Activated B cell treated with CpG ODN at 0.5 μM for 24 hours (primary cell): ENCODE measurements at regions not wholly inside any gene's neighbourhood (a gene's known extent, or its start where the extent isn't known, plus 50 kb on each side); places are given as distances from the start of the nearest gene placed in this dataset.

Experiments
- ATAC-seq: fragments of 200-7000 bp; cut with Tn5 transposase; one replicate; pipeline ENCODE4 v1.10.0; 2021; ENCODE audit warnings: low read depth, mild to moderate bottlenecking, moderate library complexity
- CTCF ChIA-PET: fragments of 350-600 bp; sonication (Branson Sonifier 250); formaldehyde crosslinking; loops from one replicate; lab custom pipeline; 2021; ENCODE audit warnings: antibody characterized with exemption; lab: Charles Lee
- POLR2A ChIA-PET: fragments of 350-600 bp; sonication (Branson Sonifier 250); formaldehyde crosslinking; loops from one replicate; lab custom pipeline; 2021; ENCODE audit warnings: antibody characterized with exemption; lab: Charles Lee
- DNase-seq: peaks from one replicate; pipeline ENCODE4 v3.0.0; 2022
- H3K27ac Mint-ChIP-seq: one replicate; pipeline ENCODE4 v1.8.0; 2020; ENCODE audit warnings: mixed read lengths
- H3K27me3 Mint-ChIP-seq: one replicate; pipeline ENCODE4 v1.8.0; 2021; ENCODE audit warnings: mixed read lengths
- H3K36me3 Mint-ChIP-seq: one replicate; pipeline ENCODE4 v1.8.0; 2021; ENCODE audit warnings: low read depth, mixed read lengths
- H3K4me1 Mint-ChIP-seq: one replicate; pipeline ENCODE4 v1.8.0; 2021; ENCODE audit warnings: mixed read lengths
- H3K4me3 Mint-ChIP-seq: one replicate; pipeline ENCODE4 v1.8.0; 2020; ENCODE audit warnings: mild to moderate bottlenecking, mixed read lengths
- H3K9me3 Mint-ChIP-seq: one replicate; pipeline ENCODE4 v1.8.0; 2020; ENCODE audit warnings: mixed read lengths
- intact Hi-C: fragments of 100-400 bp; cut with micrococcal nuclease; formaldehyde crosslinking; loops from one replicate; pipeline ENCODE4 v1.15.1; 2024
- TF ChIP-seq, protein P1 (sequence below): fragments of 200-600 bp; IDR thresholded peaks from one replicate; pipeline ENCODE4 v1.8.0; 2022; ENCODE audit warnings: antibody characterized with exemption, mild to moderate bottlenecking

DNA sequence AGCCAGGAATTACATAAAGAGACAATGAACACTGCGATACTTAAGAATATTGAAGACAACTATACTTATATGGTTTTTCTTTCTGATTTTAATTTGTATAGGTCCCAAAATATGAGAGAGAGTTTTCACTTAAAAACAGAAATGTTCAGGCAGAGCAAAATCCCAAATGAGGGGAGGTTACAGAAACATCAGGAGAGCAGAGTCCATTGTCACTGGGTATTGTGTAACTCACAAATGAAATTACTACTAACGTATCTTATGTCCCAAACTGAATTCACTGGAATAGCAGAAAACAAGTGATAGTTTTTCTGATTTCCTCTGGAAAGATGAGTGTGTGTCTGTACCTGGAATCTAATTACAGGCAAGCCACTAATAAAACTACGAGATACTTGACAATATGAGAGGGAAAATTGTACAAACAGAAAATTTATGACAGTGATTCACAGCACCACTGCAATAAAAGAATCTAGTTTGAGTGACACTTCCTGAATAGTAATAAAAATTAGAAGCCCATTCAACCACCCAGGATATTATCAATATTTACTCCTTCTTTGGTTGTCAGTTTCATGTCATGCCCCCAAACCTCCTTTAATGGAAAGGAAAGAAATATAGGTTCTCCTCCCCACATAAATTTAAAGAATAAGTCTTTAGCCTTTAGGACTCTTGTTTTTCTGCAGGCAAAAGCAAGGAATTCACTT is 522.6 kb downstream of the ADGRL2 start:
- peaks cover 2% of the 10 kb centered on the region for H3K9me3 Mint-ChIP-seq
- no peak for ATAC-seq
- intact Hi-C loops = no loop called here
- no peaks in the 10 kb centered on the region for H3K27me3 Mint-ChIP-seq
- DNase-seq = no peak
- no peak overlapping the region for H3K27ac Mint-ChIP-seq
- POLR2A ChIA-PET = no interaction called here
- no peaks in the 10 kb centered on the region for H3K36me3 Mint-ChIP-seq
- TF ChIP-seq, protein P1, sequence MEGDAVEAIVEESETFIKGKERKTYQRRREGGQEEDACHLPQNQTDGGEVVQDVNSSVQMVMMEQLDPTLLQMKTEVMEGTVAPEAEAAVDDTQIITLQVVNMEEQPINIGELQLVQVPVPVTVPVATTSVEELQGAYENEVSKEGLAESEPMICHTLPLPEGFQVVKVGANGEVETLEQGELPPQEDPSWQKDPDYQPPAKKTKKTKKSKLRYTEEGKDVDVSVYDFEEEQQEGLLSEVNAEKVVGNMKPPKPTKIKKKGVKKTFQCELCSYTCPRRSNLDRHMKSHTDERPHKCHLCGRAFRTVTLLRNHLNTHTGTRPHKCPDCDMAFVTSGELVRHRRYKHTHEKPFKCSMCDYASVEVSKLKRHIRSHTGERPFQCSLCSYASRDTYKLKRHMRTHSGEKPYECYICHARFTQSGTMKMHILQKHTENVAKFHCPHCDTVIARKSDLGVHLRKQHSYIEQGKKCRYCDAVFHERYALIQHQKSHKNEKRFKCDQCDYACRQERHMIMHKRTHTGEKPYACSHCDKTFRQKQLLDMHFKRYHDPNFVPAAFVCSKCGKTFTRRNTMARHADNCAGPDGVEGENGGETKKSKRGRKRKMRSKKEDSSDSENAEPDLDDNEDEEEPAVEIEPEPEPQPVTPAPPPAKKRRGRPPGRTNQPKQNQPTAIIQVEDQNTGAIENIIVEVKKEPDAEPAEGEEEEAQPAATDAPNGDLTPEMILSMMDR = no peak
- CTCF ChIA-PET = no interaction called here
- no peak overlapping the region for H3K4me3 Mint-ChIP-seq
- H3K4me1 Mint-ChIP-seq = no peaks in the 10 kb centered on the region

- ChIA-PET CTCF (no interaction called here), POLR2A (no interaction called here)
- intact Hi-C loops = no loop called here
- H3K4me3 Mint-ChIP-seq = no peak overlapping the region
- DNase-seq (no peak), ATAC-seq (no peak)
- H3K27me3 Mint-ChIP-seq = no peaks in the 10 kb centered on the region
- TF ChIP-seq, protein P1 = no peak
- H3K9me3 Mint-ChIP-seq = peaks cover 2% of the 10 kb centered on the region
- H3K27ac Mint-ChIP-seq = no peak overlapping the region
- no peaks in the 10 kb centered on the region for H3K36me3 Mint-ChIP-seq
- H3K4me1 Mint-ChIP-seq = no peaks in the 10 kb centered on the region
Observed at GRCh38 chr1:82321794-82322193, 521.1 kb downstream of the ADGRL2 start.

DNA sequence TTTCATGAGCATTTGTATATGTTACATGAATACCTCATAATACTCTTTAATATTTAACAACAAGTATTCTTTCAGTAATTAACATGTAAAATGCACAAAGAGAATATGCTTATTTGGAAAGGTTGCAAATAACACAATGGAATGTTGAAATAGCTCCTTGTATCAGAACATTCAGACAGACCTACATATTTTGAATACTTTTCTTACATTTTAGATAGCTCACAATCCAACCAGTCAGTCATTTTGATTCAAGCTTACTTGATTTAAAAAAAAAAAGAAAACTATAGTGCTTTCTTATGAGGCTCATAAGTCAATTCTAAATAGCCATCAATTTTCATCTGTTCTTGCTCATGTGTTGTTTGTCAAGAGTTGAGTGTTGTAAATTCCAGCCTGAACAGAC is 518.8 kb downstream of the ADGRL2 start:
- DNase-seq = no peak
- intact Hi-C loops = no loop called here
- POLR2A ChIA-PET = no interaction called here
- Mint-ChIP-seq H3K36me3 (no peaks in the 10 kb centered on the region), H3K27me3 (no peaks in the 10 kb centered on the region), H3K9me3 (peaks cover 2% of the 10 kb centered on the region), H3K27ac (no peak overlapping the region), H3K4me3 (no peak overlapping the region), H3K4me1 (no peaks in the 10 kb centered on the region)
- no peak for ATAC-seq
- TF ChIP-seq, protein P1 = no peak
- CTCF ChIA-PET = no interaction called here

GRCh38 chr1:82318921-82319320 is 518.2 kb downstream of the ADGRL2 start:
- Mint-ChIP-seq H3K27me3 (no peaks in the 10 kb centered on the region), H3K27ac (no peak overlapping the region), H3K4me3 (no peak overlapping the region), H3K4me1 (no peaks in the 10 kb centered on the region), H3K9me3 (peaks cover 2% of the 10 kb centered on the region), H3K36me3 (no peaks in the 10 kb centered on the region)
- no peak for DNase-seq
- TF ChIP-seq, protein P1 = no peak
- CTCF ChIA-PET = no interaction called here
- POLR2A ChIA-PET = no interaction called here
- intact Hi-C loops = no loop called here
- ATAC-seq = no peak

DNA sequence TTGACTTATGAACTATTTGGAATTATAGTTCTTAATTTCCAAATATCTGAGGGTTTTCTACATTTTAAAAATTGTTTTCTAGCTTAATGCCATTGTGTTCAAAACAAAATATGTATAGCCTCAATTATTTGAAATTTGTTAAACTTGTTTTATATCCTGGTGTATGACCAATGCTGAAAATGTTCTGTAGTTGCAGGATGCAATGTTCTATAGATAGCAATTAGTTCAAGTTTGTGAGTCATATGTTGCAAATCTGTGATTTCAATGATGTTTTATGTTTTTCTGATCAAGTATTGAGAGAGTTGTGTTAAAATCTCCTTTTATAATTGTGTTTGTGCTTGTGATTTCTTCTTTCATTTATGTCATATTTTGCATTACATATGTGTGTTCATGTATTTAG is 517.5 kb downstream of the ADGRL2 start:
- intact Hi-C loops = no loop called here
- H3K4me1 Mint-ChIP-seq = no peaks in the 10 kb centered on the region
- H3K27me3 Mint-ChIP-seq = no peaks in the 10 kb centered on the region
- H3K27ac Mint-ChIP-seq = no peak overlapping the region
- H3K4me3 Mint-ChIP-seq = no peak overlapping the region
- no peaks in the 10 kb centered on the region for H3K36me3 Mint-ChIP-seq
- peaks cover 2% of the 10 kb centered on the region for H3K9me3 Mint-ChIP-seq
- ChIA-PET CTCF (no interaction called here), POLR2A (no interaction called here)
- ATAC-seq (no peak), DNase-seq (no peak)
- TF ChIP-seq, protein P1 = no peak
